Left renal pelvis (tissue), 4 donors: ENCODE measurements at regions not wholly inside any gene's neighbourhood (a gene's known extent, or its start where the extent isn't known, plus 50 kb on each side); places are given as distances from the start of the nearest gene placed in this dataset.

ENCODE experiments used
- DNase-seq, 4 donors: peaks; one replicate each; pipeline ENCODE4 v3.0.0-alpha.2; 2013; ENCODE audit warnings: low read depth in 4 of 4, low spot score in 3 of 4

GRCh38 chr2:12870692-12871091 lies 154.0 kb downstream of the TRIB2 start:
- no peak for DNase-seq

GRCh38 chr2:12871694-12872315 lies 155.1 kb downstream of the TRIB2 start:
- DNase-seq, result no peak

- DNase-seq, result no peak
Observed at GRCh38 chr2:12877761-12878160, 161.0 kb downstream of the TRIB2 start.

- DNase-seq, result no peak
Observed at GRCh38 chr2:12879649-12880048, 162.9 kb downstream of the TRIB2 start.

- DNase-seq, result no peak
Observed at GRCh38 chr2:12881952-12882351, 165.2 kb downstream of the TRIB2 start.

GRCh38 chr2:12882393-12882792 lies 165.7 kb downstream of the TRIB2 start:
- no peak for DNase-seq

GRCh38 chr2:12883906-12884305 lies 167.2 kb downstream of the TRIB2 start:
- no peak for DNase-seq

- DNase-seq, result no peak
Observed at GRCh38 chr2:12884713-12885282, 168.1 kb downstream of the TRIB2 start.

- DNase-seq, result no peak
Observed at GRCh38 chr2:12890066-12890465, 173.3 kb downstream of the TRIB2 start.

GRCh38 chr2:12890481-12890991 lies 173.8 kb downstream of the TRIB2 start:
- no peak for DNase-seq

- no peak for DNase-seq
Observed at GRCh38 chr2:12895017-12895416, 178.3 kb downstream of the TRIB2 start.

- DNase-seq, result peak in 3 of 4 donors; percentile 32 to 49 (median 40)
Observed at GRCh38 chr2:12896318-12896982, 179.7 kb downstream of the TRIB2 start.

GRCh38 chr2:12897181-12897580 lies 180.4 kb downstream of the TRIB2 start:
- no peak for DNase-seq

GRCh38 chr2:12903272-12903671 lies 186.5 kb downstream of the TRIB2 start:
- DNase-seq, result no peak

GRCh38 chr2:12910431-12910830 lies 193.7 kb downstream of the TRIB2 start:
- no peak for DNase-seq

GRCh38 chr2:12915787-12916186 lies 199.1 kb downstream of the TRIB2 start:
- DNase-seq, result no peak

- no peak for DNase-seq
Observed at GRCh38 chr2:12918138-12918834, 201.6 kb downstream of the TRIB2 start.

GRCh38 chr2:12918835-12919445 lies 202.2 kb downstream of the TRIB2 start:
- no peak for DNase-seq

- peak in 1 of 4 donors; percentile 24 for DNase-seq
Observed at GRCh38 chr2:12921321-12921720, 204.6 kb downstream of the TRIB2 start.

GRCh38 chr2:12923907-12924610 lies 207.3 kb downstream of the TRIB2 start:
- no peak for DNase-seq
